OCI-LY7 (cell line): ENCODE measurements at regions not wholly inside any gene's neighbourhood (a gene's known extent, or its start where the extent isn't known, plus 50 kb on each side); places are given as distances from the start of the nearest gene placed in this dataset.

Source experiments
- CTCF ChIP-seq: fragments of 200-600 bp; sonication (generic); conservative IDR thresholded peaks from 2 replicates; pipeline ENCODE4 v1.5.1; 2014; ENCODE audit warnings: mild to moderate bottlenecking, antibody characterized with exemption, low read length, moderate library complexity, mixed read lengths
- EZH2phosphoT487 ChIP-seq: fragments of 200-600 bp; sonication (generic); IDR thresholded peaks from 2 replicates; pipeline ENCODE4 v1.6.1; 2018; ENCODE audit warnings: low read depth, borderline replicate concordance, mild to moderate bottlenecking, mixed run types, antibody characterized with exemption, low read length, moderate library complexity, mixed read lengths

GRCh38 chr6:48048451-48049146, 62.4 kb downstream of the PTCHD4 start:
- TF ChIP-seq CTCF, result no peak
- TF ChIP-seq EZH2phosphoT487, result no peak
